ENCODE measurements at regions not wholly inside any gene's neighbourhood (a gene's known extent, or its start where the extent isn't known, plus 50 kb on each side); places are given as distances from the start of the nearest gene placed in this dataset.

DNA sequence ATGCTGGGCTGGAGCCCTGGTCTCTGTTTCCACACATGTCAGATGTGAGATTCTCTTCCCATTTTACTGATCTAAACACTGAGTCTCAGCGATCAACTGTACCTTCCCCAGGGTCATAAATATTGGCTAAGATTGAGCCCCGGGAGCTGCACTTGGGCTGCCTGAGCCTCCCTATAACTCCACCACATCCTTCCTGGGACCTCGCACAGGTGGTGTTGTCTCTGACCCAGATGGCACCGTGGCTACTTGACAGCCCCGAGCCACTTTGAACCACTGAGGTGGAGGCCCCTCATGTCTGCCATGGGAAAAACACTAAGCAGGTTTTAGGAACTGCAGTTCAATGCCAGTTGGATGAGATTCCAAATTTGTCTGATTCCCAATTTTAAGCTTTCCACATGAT is 586.5 kb downstream of the IRX1 start:
- no peak for DNase-seq
- no peak overlapping the region for H3K27ac Mint-ChIP-seq
- H3K4me3 Mint-ChIP-seq = no peak overlapping the region
- TF ChIP-seq, protein P1, sequence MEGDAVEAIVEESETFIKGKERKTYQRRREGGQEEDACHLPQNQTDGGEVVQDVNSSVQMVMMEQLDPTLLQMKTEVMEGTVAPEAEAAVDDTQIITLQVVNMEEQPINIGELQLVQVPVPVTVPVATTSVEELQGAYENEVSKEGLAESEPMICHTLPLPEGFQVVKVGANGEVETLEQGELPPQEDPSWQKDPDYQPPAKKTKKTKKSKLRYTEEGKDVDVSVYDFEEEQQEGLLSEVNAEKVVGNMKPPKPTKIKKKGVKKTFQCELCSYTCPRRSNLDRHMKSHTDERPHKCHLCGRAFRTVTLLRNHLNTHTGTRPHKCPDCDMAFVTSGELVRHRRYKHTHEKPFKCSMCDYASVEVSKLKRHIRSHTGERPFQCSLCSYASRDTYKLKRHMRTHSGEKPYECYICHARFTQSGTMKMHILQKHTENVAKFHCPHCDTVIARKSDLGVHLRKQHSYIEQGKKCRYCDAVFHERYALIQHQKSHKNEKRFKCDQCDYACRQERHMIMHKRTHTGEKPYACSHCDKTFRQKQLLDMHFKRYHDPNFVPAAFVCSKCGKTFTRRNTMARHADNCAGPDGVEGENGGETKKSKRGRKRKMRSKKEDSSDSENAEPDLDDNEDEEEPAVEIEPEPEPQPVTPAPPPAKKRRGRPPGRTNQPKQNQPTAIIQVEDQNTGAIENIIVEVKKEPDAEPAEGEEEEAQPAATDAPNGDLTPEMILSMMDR (IDR thresholded peaks at IDR 0.05) = no peak
- H3K4me1 Mint-ChIP-seq (ENCODE audit: low read depth) = no peaks in the 10 kb centered on the region
- H3K36me3 Mint-ChIP-seq (ENCODE audit: low read depth) = no peaks in the 10 kb centered on the region
- H3K27me3 Mint-ChIP-seq (ENCODE audit: insufficient read depth) = no peaks in the 10 kb centered on the region; the same call in 1 of the 2 replicates
- H3K9me3 Mint-ChIP-seq = peaks cover 35% of the 10 kb centered on the region

DNA sequence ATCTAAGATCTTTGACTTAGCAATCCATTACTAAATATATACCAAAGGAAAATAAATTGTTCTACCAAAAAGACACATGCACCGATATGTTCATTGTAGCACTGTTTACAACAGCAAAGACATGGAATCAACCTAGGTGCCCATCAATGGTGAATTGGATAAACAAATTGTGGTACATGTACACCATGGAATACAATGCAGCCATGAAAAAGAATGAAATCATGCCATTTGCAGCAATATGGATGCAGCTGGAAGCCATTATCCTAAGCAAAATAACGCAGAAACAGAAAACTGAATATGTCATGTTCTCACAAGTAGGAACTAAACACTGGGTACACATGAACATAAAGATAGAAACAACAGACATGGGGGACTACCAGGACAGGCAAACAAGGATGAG is 589.5 kb downstream of the IRX1 start:
- Mint-ChIP-seq H3K4me3 (no peak overlapping the region), H3K9me3 (peaks cover 14% of the 10 kb centered on the region), H3K27me3 (ENCODE audit: insufficient read depth) (no peaks in the 10 kb centered on the region; the same call in 1 of the 2 replicates), H3K27ac (no peak overlapping the region), H3K36me3 (ENCODE audit: low read depth) (no peaks in the 10 kb centered on the region), H3K4me1 (ENCODE audit: low read depth) (no peaks in the 10 kb centered on the region)
- TF ChIP-seq, protein P1 (IDR thresholded peaks at IDR 0.05) = no peak
- DNase-seq = no peak

DNA sequence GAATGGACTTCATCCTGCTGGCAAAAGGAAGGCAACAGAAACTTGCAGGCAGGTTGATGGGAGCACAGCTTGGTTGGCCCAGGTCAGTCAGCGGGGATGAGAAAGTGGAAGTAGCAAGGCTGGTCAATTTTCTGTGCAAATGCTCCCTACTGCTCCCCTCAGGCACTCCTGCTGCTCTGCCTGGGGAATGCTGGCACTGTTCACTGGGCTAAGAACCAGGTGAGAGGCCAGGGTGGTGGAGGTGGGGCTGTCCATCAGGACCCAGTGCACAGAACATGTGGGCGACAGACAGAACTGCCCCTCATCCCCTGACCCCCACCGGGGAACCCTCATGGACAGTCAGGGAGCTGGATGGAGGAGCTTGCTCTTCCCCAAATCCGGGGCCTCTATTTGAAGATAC is 593.1 kb downstream of the IRX1 start:
- no peak overlapping the region for H3K27ac Mint-ChIP-seq

DNA sequence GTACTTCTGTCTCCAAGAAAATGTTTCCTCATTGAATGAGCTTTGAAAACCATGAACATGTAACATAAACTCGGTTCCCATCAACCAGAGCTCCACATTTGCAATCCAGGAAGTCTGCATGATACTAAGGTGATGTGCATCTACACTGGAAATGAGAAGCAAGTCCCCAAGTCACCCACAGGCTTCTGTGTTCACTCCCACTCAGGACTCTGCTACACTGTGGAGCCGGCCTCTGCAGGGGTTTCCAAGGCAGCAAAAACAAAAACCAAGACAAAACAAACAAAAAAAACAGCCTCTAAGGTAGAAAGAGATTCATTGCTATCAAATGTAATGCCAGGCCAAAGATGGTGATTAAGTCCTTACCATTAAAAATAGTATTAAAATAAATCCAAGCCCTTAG is 593.7 kb downstream of the IRX1 start:
- Mint-ChIP-seq H3K4me1 (ENCODE audit: low read depth) (no peaks in the 10 kb centered on the region), H3K27ac (no peak overlapping the region), H3K4me3 (no peak overlapping the region), H3K9me3 (peaks cover 5% of the 10 kb centered on the region), H3K36me3 (ENCODE audit: low read depth) (no peaks in the 10 kb centered on the region), H3K27me3 (ENCODE audit: insufficient read depth) (no peaks in the 10 kb centered on the region; the same call in 1 of the 2 replicates)
- DNase-seq = no peak
- TF ChIP-seq, protein P1 (IDR thresholded peaks at IDR 0.05) = no peak

More for the DNA sequence above, 593.1 kb downstream of the IRX1 start:
- H3K4me3 Mint-ChIP-seq = no peak overlapping the region
- no peaks in the 10 kb centered on the region for H3K36me3 Mint-ChIP-seq (ENCODE audit: low read depth)
- TF ChIP-seq, protein P1 (IDR thresholded peaks at IDR 0.05) = no peak
- H3K27me3 Mint-ChIP-seq (ENCODE audit: insufficient read depth) = no peaks in the 10 kb centered on the region; the same call in 1 of the 2 replicates
- no peaks in the 10 kb centered on the region for H3K4me1 Mint-ChIP-seq (ENCODE audit: low read depth)
- H3K9me3 Mint-ChIP-seq = peaks cover 11% of the 10 kb centered on the region
- no peak for DNase-seq

DNA sequence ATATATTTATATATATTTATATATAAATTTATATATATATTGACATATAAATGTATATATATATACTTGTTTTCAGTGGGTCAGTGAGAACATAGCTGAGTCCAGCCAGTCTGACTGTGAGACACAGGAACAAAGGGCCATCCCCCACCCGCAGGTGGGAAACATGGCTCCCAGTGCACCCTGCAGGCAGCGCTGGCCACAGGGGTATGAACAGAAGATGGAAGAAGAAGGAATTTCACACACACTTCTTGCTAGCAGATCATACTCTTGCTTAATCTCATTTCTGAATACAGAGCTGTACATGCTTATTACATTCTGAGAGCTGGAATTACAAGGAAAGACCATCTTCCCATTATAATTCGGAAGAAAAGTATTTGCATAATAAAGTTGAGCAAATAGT is 595.4 kb downstream of the IRX1 start:
- H3K27ac Mint-ChIP-seq = no peak overlapping the region
- TF ChIP-seq, protein P1 (IDR thresholded peaks at IDR 0.05) = no peak
- H3K36me3 Mint-ChIP-seq (ENCODE audit: low read depth) = no peaks in the 10 kb centered on the region
- no peaks in the 10 kb centered on the region; the same call in 1 of the 2 replicates for H3K9me3 Mint-ChIP-seq
- no peak overlapping the region for H3K4me3 Mint-ChIP-seq
- DNase-seq = no peak
- H3K27me3 Mint-ChIP-seq (ENCODE audit: insufficient read depth) = no peaks in the 10 kb centered on the region
- H3K4me1 Mint-ChIP-seq (ENCODE audit: low read depth) = no peaks in the 10 kb centered on the region

DNA sequence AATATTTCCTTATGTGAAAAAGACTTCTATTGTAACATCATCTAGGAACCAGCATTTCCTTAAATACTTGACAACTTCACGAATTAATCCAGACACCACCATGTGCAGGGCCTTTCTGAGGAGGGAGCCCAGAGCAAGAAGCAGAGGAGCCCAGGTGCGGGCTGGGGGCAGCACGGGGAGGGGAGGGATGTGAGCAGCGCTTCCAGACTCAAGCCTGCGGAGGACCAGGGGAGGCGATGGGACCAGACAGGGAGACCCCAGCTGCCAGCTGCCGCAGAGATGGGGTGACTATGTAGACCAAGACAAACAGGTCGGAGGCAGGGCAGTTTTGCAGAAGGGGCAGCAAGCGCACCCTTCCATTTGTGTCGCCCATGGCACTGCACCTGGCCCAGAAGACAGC is 596.1 kb downstream of the IRX1 start:
- Mint-ChIP-seq H3K27me3 (ENCODE audit: insufficient read depth) (no peaks in the 10 kb centered on the region), H3K36me3 (ENCODE audit: low read depth) (no peaks in the 10 kb centered on the region), H3K9me3 (no peaks in the 10 kb centered on the region), H3K27ac (no peak overlapping the region), H3K4me1 (ENCODE audit: low read depth) (no peaks in the 10 kb centered on the region), H3K4me3 (no peak overlapping the region)
- TF ChIP-seq, protein P1 (IDR thresholded peaks at IDR 0.05) = no peak
- no peak for DNase-seq
